RWPE1 (cell line): ENCODE measurements at regions not wholly inside any gene's neighbourhood (a gene's known extent, or its start where the extent isn't known, plus 50 kb on each side); places are given as distances from the start of the nearest gene placed in this dataset.

ENCODE experiments used
- CTCF ChIA-PET: fragments of 350-600 bp; sonication (Branson Sonifier 250); formaldehyde crosslinking; extraction: SDS; loops from one replicate; lab custom pipeline; 2021; lab: Yijun Ruan, JAX
- POLR2A ChIA-PET: fragments of 400-600 bp; formaldehyde crosslinking; extraction: SDS; loops from one replicate; lab custom pipeline; 2020; ENCODE audit warnings: antibody characterized with exemption; ENCODE audit not compliant: low non-redundant PET; lab: Yijun Ruan, JAX
- DNase-seq: peaks from one replicate; pipeline ENCODE4 v3.0.0; 2012; ENCODE audit warnings: low spot score
- H3K27ac ChIP-seq: fragments of 450-650 bp; 2 replicates; pipeline ENCODE4 v1.5.1; 2017
- TF ChIP-seq, protein P1 (sequence below): fragments of 450-650 bp; conservative IDR thresholded peaks from 2 replicates; pipeline ENCODE4 v1.5.1; 2017; ENCODE audit warnings: low read depth, mild to moderate bottlenecking

DNA sequence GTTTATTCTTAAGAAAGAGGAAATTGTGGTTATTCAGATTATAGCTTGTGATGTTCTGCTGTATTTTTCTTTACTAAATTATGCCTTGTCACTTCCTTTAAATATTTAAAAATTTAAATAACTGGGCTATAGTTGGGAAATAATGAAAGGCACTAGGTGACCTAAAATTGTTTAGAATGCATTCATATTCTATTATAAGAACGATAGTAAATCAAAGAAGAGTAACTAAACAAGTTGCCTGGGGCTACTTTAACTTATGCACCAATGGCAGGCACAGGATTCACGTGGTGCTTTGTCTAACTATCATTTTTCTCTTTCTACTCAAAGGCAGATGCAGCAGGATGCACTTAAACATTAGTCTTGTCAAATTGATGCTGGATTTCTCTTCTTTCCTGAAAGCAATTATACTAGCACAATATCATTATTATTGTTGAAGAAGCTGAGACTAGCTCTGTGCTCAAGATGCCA, 190.7 kb upstream of the PPFIA2 start:
- DNase-seq = no peak
- TF ChIP-seq, protein P1, sequence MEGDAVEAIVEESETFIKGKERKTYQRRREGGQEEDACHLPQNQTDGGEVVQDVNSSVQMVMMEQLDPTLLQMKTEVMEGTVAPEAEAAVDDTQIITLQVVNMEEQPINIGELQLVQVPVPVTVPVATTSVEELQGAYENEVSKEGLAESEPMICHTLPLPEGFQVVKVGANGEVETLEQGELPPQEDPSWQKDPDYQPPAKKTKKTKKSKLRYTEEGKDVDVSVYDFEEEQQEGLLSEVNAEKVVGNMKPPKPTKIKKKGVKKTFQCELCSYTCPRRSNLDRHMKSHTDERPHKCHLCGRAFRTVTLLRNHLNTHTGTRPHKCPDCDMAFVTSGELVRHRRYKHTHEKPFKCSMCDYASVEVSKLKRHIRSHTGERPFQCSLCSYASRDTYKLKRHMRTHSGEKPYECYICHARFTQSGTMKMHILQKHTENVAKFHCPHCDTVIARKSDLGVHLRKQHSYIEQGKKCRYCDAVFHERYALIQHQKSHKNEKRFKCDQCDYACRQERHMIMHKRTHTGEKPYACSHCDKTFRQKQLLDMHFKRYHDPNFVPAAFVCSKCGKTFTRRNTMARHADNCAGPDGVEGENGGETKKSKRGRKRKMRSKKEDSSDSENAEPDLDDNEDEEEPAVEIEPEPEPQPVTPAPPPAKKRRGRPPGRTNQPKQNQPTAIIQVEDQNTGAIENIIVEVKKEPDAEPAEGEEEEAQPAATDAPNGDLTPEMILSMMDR = no peak
- ChIA-PET CTCF (no interaction called here), POLR2A (no interaction called here)
- H3K27ac ChIP-seq = no peak overlapping the region

DNA sequence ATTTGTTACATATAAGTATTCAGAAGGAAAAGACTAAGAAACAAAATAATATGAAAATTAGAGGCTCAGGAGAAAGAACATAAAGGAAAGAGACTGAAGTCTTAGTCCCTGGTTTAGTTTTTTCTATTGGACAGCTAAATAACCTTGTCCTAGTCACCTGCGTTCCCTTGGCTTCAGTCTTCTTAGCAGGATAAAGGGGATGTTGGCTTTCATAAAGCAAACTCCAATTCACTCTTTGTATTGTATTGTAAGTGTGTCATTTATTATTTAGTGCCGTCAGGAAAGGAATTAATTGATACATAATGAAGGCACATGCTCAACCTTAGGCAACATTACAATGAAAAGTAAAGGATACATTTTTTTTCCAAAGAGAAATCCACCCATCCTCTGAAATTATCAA, 190.3 kb upstream of the PPFIA2 start:
- CTCF ChIA-PET = no interaction called here
- TF ChIP-seq, protein P1 = no peak
- H3K27ac ChIP-seq = no peak overlapping the region
- DNase-seq = no peak
- POLR2A ChIA-PET = no interaction called here

DNA sequence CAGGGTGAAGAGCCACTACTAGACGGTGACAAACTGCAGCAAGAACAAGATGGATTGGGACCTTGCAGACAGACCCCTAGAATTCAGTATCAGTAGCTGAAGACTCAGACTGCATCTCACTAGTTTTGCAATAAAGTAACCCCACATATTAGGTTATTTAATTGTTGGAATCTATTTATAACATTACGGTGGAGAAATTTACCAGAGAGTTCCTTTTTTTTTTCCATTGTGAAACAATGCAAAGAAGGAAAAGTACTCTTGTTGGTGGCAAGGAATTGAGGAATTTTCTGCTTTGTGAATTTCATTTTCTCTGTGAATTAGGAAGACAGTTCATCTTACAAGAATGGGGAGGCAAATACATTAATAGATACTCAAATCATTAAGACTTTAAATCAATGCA, 185.7 kb upstream of the PPFIA2 start:
- CTCF ChIA-PET = no interaction called here
- TF ChIP-seq, protein P1 = no peak
- DNase-seq = no peak

DNA sequence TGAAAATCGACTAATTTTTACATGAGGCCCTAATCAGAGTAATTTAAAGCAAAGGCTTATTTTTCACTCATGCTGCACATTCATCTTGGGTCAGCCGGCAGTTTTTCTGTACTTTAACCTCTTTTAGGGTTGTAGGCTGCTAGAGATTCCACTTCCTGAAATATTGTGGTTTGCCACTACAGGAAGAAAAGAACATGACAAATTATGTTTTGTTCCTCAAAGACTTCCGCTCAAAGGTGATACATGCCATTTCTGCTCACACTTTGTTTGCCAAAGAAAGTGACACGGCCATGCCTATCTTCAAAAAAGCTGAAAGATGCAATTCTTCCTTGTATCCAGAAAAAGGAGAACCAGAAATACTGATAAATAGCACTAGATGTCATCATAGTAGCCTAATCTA, 183.4 kb upstream of the PPFIA2 start:
- no peak for DNase-seq
- TF ChIP-seq, protein P1 = no peak
- ChIA-PET POLR2A (no interaction called here), CTCF (no interaction called here)
- H3K27ac ChIP-seq = no peak overlapping the region

More for the DNA sequence above, 185.7 kb upstream of the PPFIA2 start:
- H3K27ac ChIP-seq = no peak overlapping the region
- POLR2A ChIA-PET = no interaction called here

DNA sequence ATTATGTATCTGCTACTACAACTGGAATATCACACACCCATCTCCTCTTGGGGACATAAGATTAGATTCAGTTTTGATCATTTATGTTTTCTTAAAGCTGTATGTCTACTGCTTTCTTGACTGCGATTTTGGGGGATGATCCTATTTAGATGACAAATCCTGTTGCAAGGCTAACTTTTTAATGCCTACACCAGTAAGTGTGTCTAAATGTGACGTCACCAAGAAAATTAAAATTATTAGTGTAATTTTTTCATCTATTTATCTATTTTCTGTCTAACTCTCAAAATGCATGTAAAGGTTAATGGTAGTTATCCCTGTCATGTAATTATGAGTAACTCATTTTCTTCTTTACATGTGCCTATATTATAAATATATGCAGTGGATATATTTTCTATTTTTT, 170.9 kb upstream of the PPFIA2 start:
- ChIA-PET CTCF (no interaction called here), POLR2A (no interaction called here)
- TF ChIP-seq, protein P1 = no peak
- DNase-seq = no peak
- no peak overlapping the region for H3K27ac ChIP-seq

DNA sequence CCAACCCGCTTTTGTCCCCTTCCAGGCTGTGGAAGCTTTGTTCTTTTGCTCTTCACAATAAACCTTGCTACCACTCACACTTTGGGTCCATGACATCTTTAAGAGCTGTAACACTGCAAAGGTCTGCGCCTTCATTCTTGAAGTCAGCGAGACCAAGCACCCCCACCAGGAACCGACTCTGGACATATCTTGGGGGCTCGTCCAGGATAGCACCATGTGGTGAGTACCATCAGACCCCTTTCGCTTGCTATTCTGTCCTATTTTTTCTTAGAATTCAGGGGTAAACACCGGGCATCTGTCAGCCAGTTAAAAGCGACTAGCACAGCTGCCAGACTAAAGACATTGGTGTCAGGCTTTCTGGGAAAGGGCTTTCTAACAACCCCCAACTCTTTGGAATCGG, 137.6 kb upstream of the PPFIA2 start:
- TF ChIP-seq, protein P1 = no peak
- CTCF ChIA-PET = no interaction called here
- no peak overlapping the region for H3K27ac ChIP-seq
- no peak for DNase-seq
- POLR2A ChIA-PET = no interaction called here

DNA sequence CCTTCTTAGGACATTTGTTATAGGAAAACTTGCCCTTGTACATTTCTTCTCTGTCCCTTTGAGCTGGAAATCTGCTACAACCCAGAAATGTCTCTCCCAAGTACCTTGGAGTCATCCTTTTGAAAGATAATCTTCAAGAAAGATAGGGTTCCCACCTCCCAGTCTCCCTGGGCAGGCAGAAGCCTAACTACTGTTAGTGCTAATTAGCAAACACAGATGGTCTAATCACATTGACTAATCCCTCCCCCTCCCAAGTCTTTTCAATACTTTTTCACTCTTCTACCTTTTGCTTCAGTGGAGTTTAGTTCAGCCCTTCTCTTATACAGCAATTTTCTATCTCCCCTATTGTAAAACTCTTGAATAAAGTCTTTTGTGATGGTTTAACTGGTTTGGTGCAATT, 129.8 kb upstream of the PPFIA2 start:
- POLR2A ChIA-PET = no interaction called here
- CTCF ChIA-PET = no interaction called here
- no peak overlapping the region for H3K27ac ChIP-seq
- DNase-seq = no peak
- TF ChIP-seq, protein P1 = no peak
